GM21619 (cell line): ENCODE measurements at regions not wholly inside any gene's neighbourhood (a gene's known extent, or its start where the extent isn't known, plus 50 kb on each side); places are given as distances from the start of the nearest gene placed in this dataset.

ENCODE experiments used
- ATAC-seq: cut with Tn5 transposase; IDR thresholded peaks from one replicate; pipeline ENCODE4 v1.9.1; 2021; ENCODE audit not compliant: unreplicated experiment

GRCh38 chr15:39139431-39140059 lies 441.3 kb upstream of the THBS1 start:
- peak; percentile 34 for ATAC-seq

GRCh38 chr15:39140060-39140604 lies 440.7 kb upstream of the THBS1 start:
- ATAC-seq, result peak; percentile 67

- ATAC-seq, result no peak
These were observed 438.4 kb upstream of the THBS1 start for GRCh38 chr15:39142500-39142899.

- no peak for ATAC-seq
These were observed 437.4 kb upstream of the THBS1 start for GRCh38 chr15:39143479-39143878.

GRCh38 chr15:39144051-39144450 lies 436.8 kb upstream of the THBS1 start:
- ATAC-seq, result no peak

GRCh38 chr15:39144613-39145499 lies 436.0 kb upstream of the THBS1 start:
- ATAC-seq, result no peak

- ATAC-seq, result no peak
These were observed 434.8 kb upstream of the THBS1 start for GRCh38 chr15:39145854-39146625.

GRCh38 chr15:39149636-39150150 lies 431.2 kb upstream of the THBS1 start:
- no peak for ATAC-seq

- no peak for ATAC-seq
These were observed 429.3 kb upstream of the THBS1 start for GRCh38 chr15:39151545-39151944.

GRCh38 chr15:39153058-39153714 lies 427.7 kb upstream of the THBS1 start:
- ATAC-seq, result no peak

- no peak for ATAC-seq
These were observed 427.2 kb upstream of the THBS1 start for GRCh38 chr15:39153716-39154115.

- no peak for ATAC-seq
These were observed 426.6 kb upstream of the THBS1 start for GRCh38 chr15:39154227-39154638.

- no peak for ATAC-seq
These were observed 426.1 kb upstream of the THBS1 start for GRCh38 chr15:39154776-39155175.

- no peak for ATAC-seq
These were observed 424.7 kb upstream of the THBS1 start for GRCh38 chr15:39156166-39156565.

GRCh38 chr15:39156646-39157250 lies 424.1 kb upstream of the THBS1 start:
- ATAC-seq, result no peak

- ATAC-seq, result no peak
These were observed 423.0 kb upstream of the THBS1 start for GRCh38 chr15:39157882-39158281.

- no peak for ATAC-seq
These were observed 421.0 kb upstream of the THBS1 start for GRCh38 chr15:39159833-39160232.

- no peak for ATAC-seq
These were observed 419.8 kb upstream of the THBS1 start for GRCh38 chr15:39161096-39161495.

- ATAC-seq, result no peak
These were observed 415.7 kb upstream of the THBS1 start for GRCh38 chr15:39165020-39165706.
